Upper lobe of left lung (tissue), 4 donors: ENCODE measurements at regions not wholly inside any gene's neighbourhood (a gene's known extent, or its start where the extent isn't known, plus 50 kb on each side); places are given as distances from the start of the nearest gene placed in this dataset.

Experiments used
- POLR2A ChIP-seq, 4 donors: fragments of 450-650 bp; IDR thresholded peaks; one replicate each; pipeline ENCODE4 v1.5.1; 2016 to 2017; ENCODE audit warnings: antibody characterized with exemption in 4 of 4, mild to moderate bottlenecking in 2 of 4
- POLR2AphosphoS5 ChIP-seq, 2 donors: sonication (generic); formaldehyde crosslinking; IDR thresholded peaks; one replicate each; pipeline ENCODE4 v1.5.1; 2017; ENCODE audit warnings: antibody characterized with exemption in 2 of 2
- TF ChIP-seq, protein P1 (sequence below), 6 experiments: fragments of 450-650 bp in 4 of 6; fragments of 200-600 bp in 2 of 6; sonication (generic) in 2 of 6; IDR thresholded peaks; one replicate each; pipeline ENCODE4 v1.5.1; 2016 to 2019; ENCODE audit warnings: antibody characterized with exemption in 6 of 6

DNA sequence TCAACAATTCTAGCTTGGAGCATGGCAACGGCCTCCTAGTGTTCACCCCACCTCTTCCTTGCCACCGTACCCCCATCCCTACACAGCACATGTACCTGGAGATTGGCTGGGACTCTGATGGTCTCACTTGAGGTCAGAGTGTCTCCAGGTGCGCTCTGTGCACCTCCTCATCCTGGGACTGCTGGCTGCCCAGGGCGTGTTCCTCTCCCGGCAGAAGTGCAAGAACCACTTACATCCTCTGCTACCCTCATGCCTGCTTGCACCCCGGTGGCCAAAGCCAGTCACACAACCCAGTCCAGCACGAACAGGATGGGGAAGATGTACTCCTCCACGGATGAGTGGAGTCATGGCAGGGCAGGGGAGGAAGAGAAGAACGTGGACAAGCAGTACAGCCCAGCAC is 151.5 kb downstream of the ASB1 start:
- TF ChIP-seq POLR2A (IDR thresholded peaks at IDR 0.05) (no peak), POLR2AphosphoS5 (IDR thresholded peaks at IDR 0.05) (no peak)
- TF ChIP-seq, protein P1, sequence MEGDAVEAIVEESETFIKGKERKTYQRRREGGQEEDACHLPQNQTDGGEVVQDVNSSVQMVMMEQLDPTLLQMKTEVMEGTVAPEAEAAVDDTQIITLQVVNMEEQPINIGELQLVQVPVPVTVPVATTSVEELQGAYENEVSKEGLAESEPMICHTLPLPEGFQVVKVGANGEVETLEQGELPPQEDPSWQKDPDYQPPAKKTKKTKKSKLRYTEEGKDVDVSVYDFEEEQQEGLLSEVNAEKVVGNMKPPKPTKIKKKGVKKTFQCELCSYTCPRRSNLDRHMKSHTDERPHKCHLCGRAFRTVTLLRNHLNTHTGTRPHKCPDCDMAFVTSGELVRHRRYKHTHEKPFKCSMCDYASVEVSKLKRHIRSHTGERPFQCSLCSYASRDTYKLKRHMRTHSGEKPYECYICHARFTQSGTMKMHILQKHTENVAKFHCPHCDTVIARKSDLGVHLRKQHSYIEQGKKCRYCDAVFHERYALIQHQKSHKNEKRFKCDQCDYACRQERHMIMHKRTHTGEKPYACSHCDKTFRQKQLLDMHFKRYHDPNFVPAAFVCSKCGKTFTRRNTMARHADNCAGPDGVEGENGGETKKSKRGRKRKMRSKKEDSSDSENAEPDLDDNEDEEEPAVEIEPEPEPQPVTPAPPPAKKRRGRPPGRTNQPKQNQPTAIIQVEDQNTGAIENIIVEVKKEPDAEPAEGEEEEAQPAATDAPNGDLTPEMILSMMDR (IDR thresholded peaks at IDR 0.05): no peak
